Activated naive CD8-positive, alpha-beta T cell treated with anti-CD3 and anti-CD28 coated beads, Interleukin-2, amount 50 U/mL, for 24 hours (primary cell): ENCODE measurements at regions not wholly inside any gene's neighbourhood (a gene's known extent, or its start where the extent isn't known, plus 50 kb on each side); places are given as distances from the start of the nearest gene placed in this dataset.

Source experiments
- ATAC-seq: fragments of 150-1000 bp; cut with Tn5 transposase; one replicate; pipeline ENCODE4 v1.10.0; 2021
- DNase-seq: peaks from one replicate; pipeline ENCODE4 v3.0.0; 2021
- H3K27ac Mint-ChIP-seq: one replicate; pipeline ENCODE4 v1.8.0; 2021; ENCODE audit warnings: mild to moderate bottlenecking, mixed read lengths
- H3K27me3 Mint-ChIP-seq: one replicate; pipeline ENCODE4 v1.8.0; 2021; ENCODE audit warnings: mixed read lengths
- H3K36me3 Mint-ChIP-seq: one replicate; pipeline ENCODE4 v1.8.0; 2021; ENCODE audit warnings: low read depth, mixed read lengths
- H3K4me1 Mint-ChIP-seq: one replicate; pipeline ENCODE4 v1.8.0; 2021; ENCODE audit warnings: mixed read lengths
- H3K4me3 Mint-ChIP-seq: one replicate; pipeline ENCODE4 v1.8.0; 2021; ENCODE audit warnings: mild to moderate bottlenecking, moderate library complexity, mixed read lengths
- H3K9me3 Mint-ChIP-seq: one replicate; pipeline ENCODE4 v1.8.0; 2021; ENCODE audit warnings: mixed read lengths

- Mint-ChIP-seq H3K36me3 (no peaks in the 10 kb centered on the region), H3K9me3 (no peaks in the 10 kb centered on the region), H3K27ac (no peak overlapping the region), H3K4me1 (no peaks in the 10 kb centered on the region), H3K4me3 (no peak overlapping the region), H3K27me3 (peaks cover 2% of the 10 kb centered on the region)
- DNase-seq: no peak
- ATAC-seq: no peak
Observed at GRCh38 chr12:41905073-41905758, 239.5 kb downstream of the GXYLT1 start.

DNA sequence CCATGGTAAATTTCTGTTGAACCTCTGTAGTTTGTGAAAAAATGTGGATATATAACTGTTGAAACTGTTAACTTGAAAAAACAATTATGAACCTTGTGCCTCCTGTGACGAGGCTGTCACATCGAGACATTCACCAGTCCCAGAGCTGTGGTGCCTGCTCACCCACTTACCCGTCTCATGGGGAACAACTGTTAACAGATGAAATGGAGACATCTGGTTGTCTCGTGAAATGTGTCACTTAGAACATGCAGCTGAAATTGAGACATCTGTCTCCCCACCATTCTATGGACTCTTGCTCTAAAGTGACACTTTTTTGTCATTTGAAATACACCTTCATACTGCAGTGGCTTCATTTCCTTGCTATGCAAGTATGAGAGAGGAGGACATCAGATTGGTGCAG lies 240.6 kb downstream of the GXYLT1 start:
- no peaks in the 10 kb centered on the region for H3K27me3 Mint-ChIP-seq

GRCh38 chr12:41903014-41903708 lies 241.5 kb downstream of the GXYLT1 start:
- H3K9me3 Mint-ChIP-seq: no peaks in the 10 kb centered on the region
- H3K27me3 Mint-ChIP-seq: no peaks in the 10 kb centered on the region
- DNase-seq (no peak), ATAC-seq (no peak)
- no peaks in the 10 kb centered on the region for H3K4me1 Mint-ChIP-seq
- H3K27ac Mint-ChIP-seq: no peak overlapping the region
- no peak overlapping the region for H3K4me3 Mint-ChIP-seq
- H3K36me3 Mint-ChIP-seq: no peaks in the 10 kb centered on the region

More for the DNA sequence above, 240.6 kb downstream of the GXYLT1 start:
- DNase-seq: no peak
- H3K9me3 Mint-ChIP-seq: no peaks in the 10 kb centered on the region
- H3K4me1 Mint-ChIP-seq: no peaks in the 10 kb centered on the region
- no peak overlapping the region for H3K27ac Mint-ChIP-seq
- ATAC-seq: no peak
- H3K36me3 Mint-ChIP-seq: no peaks in the 10 kb centered on the region
- H3K4me3 Mint-ChIP-seq: no peak overlapping the region

GRCh38 chr12:41899577-41899976 lies 245.1 kb downstream of the GXYLT1 start:
- no peak for DNase-seq
- no peaks in the 10 kb centered on the region for H3K36me3 Mint-ChIP-seq

DNA sequence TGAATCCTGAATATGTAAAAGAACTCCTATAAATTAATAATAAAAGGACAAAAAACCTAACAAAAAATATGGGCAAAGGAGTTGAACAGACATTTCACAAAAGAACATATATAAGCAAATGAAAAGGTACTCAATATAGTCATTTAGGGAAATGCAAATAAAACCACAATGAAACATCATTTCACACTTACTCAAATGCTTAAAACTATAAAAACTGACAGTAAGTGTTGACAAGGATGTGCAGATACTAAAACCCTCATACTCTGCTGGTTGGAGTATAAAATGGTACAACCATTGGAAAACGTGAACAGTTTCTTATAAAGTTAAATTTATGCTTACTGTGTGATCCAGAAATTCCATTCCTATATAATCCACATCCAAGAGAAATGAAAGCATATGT lies 247.1 kb downstream of the GXYLT1 start:
- no peaks in the 10 kb centered on the region for H3K9me3 Mint-ChIP-seq
- peak; percentile 65 for ATAC-seq
- H3K36me3 Mint-ChIP-seq: no peaks in the 10 kb centered on the region
- peaks cover 7% of the 10 kb centered on the region for H3K27me3 Mint-ChIP-seq
- no peak overlapping the region for H3K27ac Mint-ChIP-seq
- no peak for DNase-seq
- no peaks in the 10 kb centered on the region for H3K4me1 Mint-ChIP-seq
- no peak overlapping the region for H3K4me3 Mint-ChIP-seq

More at GRCh38 chr12:41899577-41899976, 245.1 kb downstream of the GXYLT1 start:
- no peak overlapping the region for H3K4me3 Mint-ChIP-seq
- no peak overlapping the region for H3K27ac Mint-ChIP-seq
- no peaks in the 10 kb centered on the region for H3K9me3 Mint-ChIP-seq
- peaks cover 7% of the 10 kb centered on the region for H3K27me3 Mint-ChIP-seq
- H3K4me1 Mint-ChIP-seq: no peaks in the 10 kb centered on the region
- no peak for ATAC-seq

DNA sequence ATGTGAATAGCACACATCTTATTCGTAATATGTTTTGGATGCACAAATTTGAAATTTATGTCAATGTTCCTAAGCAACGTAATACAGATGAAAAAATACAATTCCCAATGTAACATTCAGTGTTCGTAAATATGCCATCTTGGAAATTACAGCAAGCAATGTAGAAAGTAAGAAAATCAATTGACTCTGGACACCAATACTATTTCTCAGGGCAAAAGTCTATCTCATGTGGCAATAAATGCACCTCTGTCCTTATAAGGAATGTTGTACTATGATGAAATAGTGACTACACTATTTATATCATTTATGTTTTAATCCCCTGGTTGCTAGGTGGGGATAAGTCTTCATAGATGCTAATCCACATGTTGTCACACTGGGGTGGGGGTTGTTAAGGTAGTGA lies 251.2 kb downstream of the GXYLT1 start:
- ATAC-seq: no peak

GRCh38 chr12:41892302-41892701 lies 252.4 kb downstream of the GXYLT1 start:
- Mint-ChIP-seq H3K27me3 (peaks cover 7% of the 10 kb centered on the region), H3K9me3 (no peaks in the 10 kb centered on the region), H3K4me3 (no peak overlapping the region), H3K4me1 (no peaks in the 10 kb centered on the region), H3K36me3 (no peaks in the 10 kb centered on the region), H3K27ac (no peak overlapping the region)
- no peak for DNase-seq
- ATAC-seq: no peak

More for the DNA sequence above, 251.2 kb downstream of the GXYLT1 start:
- Mint-ChIP-seq H3K27ac (no peak overlapping the region), H3K4me1 (no peaks in the 10 kb centered on the region), H3K36me3 (no peaks in the 10 kb centered on the region), H3K9me3 (no peaks in the 10 kb centered on the region), H3K4me3 (no peak overlapping the region), H3K27me3 (peaks cover 7% of the 10 kb centered on the region)
- no peak for DNase-seq

DNA sequence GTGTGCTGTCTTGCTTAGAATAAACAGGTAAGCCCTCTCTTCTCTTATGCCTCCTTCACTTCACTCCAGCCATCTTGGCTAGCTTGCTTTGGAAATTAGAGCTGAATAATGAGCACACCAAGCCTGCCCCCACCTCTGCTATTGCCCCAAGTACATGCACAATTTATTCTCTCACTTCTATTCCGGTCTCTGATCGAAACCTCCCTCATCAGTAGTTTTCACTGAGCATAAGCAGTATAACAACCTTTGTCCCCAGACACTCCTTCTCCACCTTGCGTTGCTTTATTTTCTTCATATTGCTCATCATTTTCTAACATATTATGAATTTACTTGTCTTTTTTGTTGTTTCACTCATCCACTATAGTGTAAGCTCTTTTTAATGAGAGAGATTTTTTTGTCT lies 253.4 kb downstream of the GXYLT1 start:
- ATAC-seq: no peak
- no peaks in the 10 kb centered on the region for H3K4me1 Mint-ChIP-seq
- no peak overlapping the region for H3K27ac Mint-ChIP-seq
- H3K4me3 Mint-ChIP-seq: no peak overlapping the region
- no peaks in the 10 kb centered on the region for H3K9me3 Mint-ChIP-seq
- peaks cover 7% of the 10 kb centered on the region for H3K27me3 Mint-ChIP-seq
- no peak for DNase-seq
- no peaks in the 10 kb centered on the region for H3K36me3 Mint-ChIP-seq

- H3K4me3 Mint-ChIP-seq: no peak overlapping the region
- H3K9me3 Mint-ChIP-seq: no peaks in the 10 kb centered on the region
- H3K27ac Mint-ChIP-seq: no peak overlapping the region
- no peaks in the 10 kb centered on the region for H3K27me3 Mint-ChIP-seq
- no peak for DNase-seq
- no peak for ATAC-seq
- no peaks in the 10 kb centered on the region for H3K4me1 Mint-ChIP-seq
- no peaks in the 10 kb centered on the region for H3K36me3 Mint-ChIP-seq
Observed at GRCh38 chr12:41888285-41888684, 256.4 kb downstream of the GXYLT1 start.

DNA sequence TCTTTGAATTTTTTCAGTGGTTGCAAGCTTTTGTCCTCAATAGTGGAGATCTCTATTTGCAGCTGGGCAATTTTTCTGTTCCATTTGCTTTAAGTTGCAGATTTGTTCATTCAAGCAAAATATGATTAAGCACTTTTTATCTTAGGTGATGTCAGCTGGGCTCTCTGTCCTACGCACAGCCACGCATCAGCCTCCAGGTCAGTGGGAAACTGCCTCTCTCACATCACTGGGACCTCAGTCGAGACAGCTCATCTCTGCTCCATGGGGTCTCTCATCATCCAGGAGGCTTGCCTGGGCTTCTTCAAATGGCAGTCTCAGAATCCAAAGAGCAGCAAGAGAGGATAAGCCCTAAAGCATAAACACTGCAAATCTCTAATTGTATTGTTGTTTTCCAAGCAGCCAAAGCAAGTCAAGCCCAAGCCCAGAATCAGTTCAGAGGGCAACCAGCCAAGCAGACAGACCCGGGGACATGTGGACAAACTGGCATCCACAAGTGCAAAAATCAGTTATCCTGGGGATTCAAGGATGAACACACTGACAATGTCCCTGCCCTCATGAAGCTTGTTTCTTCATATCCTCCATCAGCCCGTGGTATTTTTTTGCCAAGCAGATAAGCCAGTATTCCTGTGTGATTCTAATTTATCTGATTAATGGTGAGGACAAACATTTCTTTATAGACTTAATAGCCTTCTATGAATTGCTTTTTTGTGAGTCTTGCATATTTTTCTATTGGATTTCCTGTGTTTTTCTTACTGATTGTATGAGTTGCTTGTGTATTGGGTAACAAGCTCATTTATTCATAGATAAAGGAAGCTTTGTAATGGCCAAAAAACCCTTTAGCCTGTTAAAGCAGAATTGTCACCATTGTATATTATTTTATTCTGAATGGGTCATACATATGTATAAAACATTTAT lies 262.5 kb downstream of the GXYLT1 start:
- Mint-ChIP-seq H3K4me1 (no peaks in the 10 kb centered on the region), H3K36me3 (no peaks in the 10 kb centered on the region), H3K27me3 (no peaks in the 10 kb centered on the region), H3K27ac (no peak overlapping the region), H3K4me3 (no peak overlapping the region), H3K9me3 (no peaks in the 10 kb centered on the region)
- ATAC-seq (no peak), DNase-seq (no peak)

- DNase-seq (no peak), ATAC-seq (no peak)
- Mint-ChIP-seq H3K9me3 (peaks cover 6% of the 10 kb centered on the region), H3K36me3 (no peaks in the 10 kb centered on the region), H3K4me1 (no peaks in the 10 kb centered on the region), H3K4me3 (no peak overlapping the region), H3K27ac (no peak overlapping the region), H3K27me3 (no peaks in the 10 kb centered on the region)
Observed at GRCh38 chr12:41869432-41869831, 275.2 kb downstream of the GXYLT1 start.

DNA sequence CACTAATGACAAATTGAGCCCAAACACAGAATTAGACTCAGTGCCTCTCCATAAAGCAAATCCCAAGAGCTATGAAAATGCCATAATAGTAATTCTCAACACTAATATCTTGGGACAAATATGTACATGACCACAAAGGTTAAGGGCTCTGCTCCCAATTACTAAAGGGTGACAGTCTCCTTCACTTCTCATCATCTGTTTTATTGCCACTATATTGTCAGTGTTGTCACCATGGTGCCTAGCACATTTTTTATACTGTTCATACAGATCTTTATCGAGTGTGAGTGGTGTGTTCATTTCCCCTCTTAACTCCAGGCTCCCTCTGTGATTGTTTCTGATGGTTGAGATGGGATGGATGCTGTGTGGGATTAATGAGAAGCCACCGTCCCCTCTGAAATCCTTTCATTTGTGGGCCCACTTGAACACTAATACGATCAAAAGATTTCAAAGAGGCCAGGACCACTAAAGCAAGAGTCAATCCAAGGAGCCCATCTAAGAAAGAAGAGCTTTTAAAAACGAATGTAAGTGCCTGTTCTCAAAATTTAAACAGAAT lies 277.7 kb downstream of the GXYLT1 start:
- DNase-seq (no peak), ATAC-seq (no peak)
- Mint-ChIP-seq H3K4me1 (no peaks in the 10 kb centered on the region), H3K36me3 (no peaks in the 10 kb centered on the region), H3K27ac (no peak overlapping the region), H3K4me3 (no peak overlapping the region), H3K27me3 (no peaks in the 10 kb centered on the region), H3K9me3 (peaks cover 4% of the 10 kb centered on the region)

- Mint-ChIP-seq H3K27ac (no peak overlapping the region), H3K36me3 (no peaks in the 10 kb centered on the region), H3K27me3 (no peaks in the 10 kb centered on the region), H3K4me3 (no peak overlapping the region), H3K9me3 (no peaks in the 10 kb centered on the region), H3K4me1 (no peaks in the 10 kb centered on the region)
- ATAC-seq (no peak), DNase-seq (no peak)
Observed at GRCh38 chr12:41856228-41856627, 288.4 kb downstream of the GXYLT1 start.

- ATAC-seq (no peak), DNase-seq (no peak)
- H3K27ac Mint-ChIP-seq: no peak overlapping the region
- H3K9me3 Mint-ChIP-seq: no peaks in the 10 kb centered on the region
- no peaks in the 10 kb centered on the region for H3K36me3 Mint-ChIP-seq
- H3K4me3 Mint-ChIP-seq: no peak overlapping the region
- no peaks in the 10 kb centered on the region for H3K4me1 Mint-ChIP-seq
- H3K27me3 Mint-ChIP-seq: no peaks in the 10 kb centered on the region
Observed at GRCh38 chr12:41850046-41850445, 294.6 kb downstream of the GXYLT1 start.
